HCT116 (cell line): ENCODE measurements at regions not wholly inside any gene's neighbourhood (a gene's known extent, or its start where the extent isn't known, plus 50 kb on each side); places are given as distances from the start of the nearest gene placed in this dataset.

Experiments
- ATAC-seq: fragments of 200-7000 bp; cut with Tn5 transposase; 2 replicates; pipeline ENCODE4 v1.9.1; 2020; ENCODE audit warnings: mild to moderate bottlenecking, moderate library complexity
- BruUV-seq: library from RNA; stranded (reverse); fragments of 400-500 nt; replicated peaks from 2 replicates; lab custom pipeline; 2021; lab: Mats Ljungman, UMichigan
- CTCF ChIA-PET: fragments of 300-600 bp; sonication (Branson Sonifier 250); formaldehyde crosslinking; loops from one replicate; lab custom pipeline; 2021; ENCODE audit warnings: antibody characterized with exemption; lab: Charles Lee
- POLR2A ChIA-PET: fragments of 300-600, 350-600 bp; sonication (Branson Sonifier 250); formaldehyde crosslinking; loops from one replicate; lab custom pipeline; 2021; ENCODE audit warnings: antibody characterized with exemption; lab: Charles Lee
- RAD21 ChIA-PET, 2 experiments: fragments of 300-600 bp; sonication (Branson Sonifier 250); formaldehyde crosslinking; loops; one replicate each; lab custom pipeline; 2023; ENCODE audit warnings: low total read pairs in 2 of 2; ENCODE audit not compliant: uncharacterized antibody in 2 of 2, unreplicated experiment in 2 of 2, low non-redundant PET in 1 of 2; lab: Charles Lee
- DNase-seq: peaks from one replicate; pipeline ENCODE4 v3.0.0-alpha.2; 2010; ENCODE audit warnings: low read depth, low spot score
- H2AFZ ChIP-seq: fragments of 200-600 bp; shearing (Covaris generic), sonication (generic); 2 replicates; pipeline ENCODE4 v1.6.1; 2017; ENCODE audit warnings: low read depth, mixed run types, mixed read lengths, antibody characterized with exemption, low read length; ENCODE audit not compliant: poor library complexity, severe bottlenecking
- H3K27ac ChIP-seq: 2 replicates; pipeline ENCODE4 v1.5.1; 2012; ENCODE audit warnings: low read depth, low read length
- H3K27me3 ChIP-seq: fragments of 200-600 bp; sonication (generic); 2 replicates; pipeline ENCODE4 v1.6.1; 2016; ENCODE audit warnings: mixed run types, low read length, mixed read lengths; ENCODE audit not compliant: insufficient read depth
- H3K36me3 ChIP-seq, 2 experiments: fragments of 200-500 bp in 1 of 2; fragments of 200-600 bp in 1 of 2; sonication (Bioruptor generic) in 1 of 2; sonication (generic) in 1 of 2; 2 replicates each; pipeline versions ENCODE4 v1.5.1 to v1.6.1; 2014 to 2016; ENCODE audit warnings: low read length in 2 of 2, inconsistent platforms in 1 of 2, mixed read lengths in 1 of 2, mixed run types in 1 of 2; ENCODE audit not compliant: insufficient read depth in 2 of 2, control insufficient read depth in 1 of 2
- H3K4me1 ChIP-seq, 2 experiments: fragments of 200-600 bp in 1 of 2; sonication (generic) in 1 of 2; 2 replicates each; pipeline versions ENCODE4 v1.5.1 to v1.6.1; 2012 to 2017; ENCODE audit warnings: low read length in 2 of 2, inconsistent platforms in 1 of 2, mild to moderate bottlenecking in 1 of 2, mixed read lengths in 1 of 2, mixed run types in 1 of 2, moderate library complexity in 1 of 2; ENCODE audit not compliant: insufficient read depth in 2 of 2, control insufficient read depth in 1 of 2
- H3K4me2 ChIP-seq: fragments of 200-600 bp; sonication (generic); 2 replicates; pipeline ENCODE4 v1.6.1; 2017; ENCODE audit warnings: mixed run types, low read length, mixed read lengths
- H3K4me3 ChIP-seq, 2 experiments: fragments of 200-600 bp in 1 of 2; sonication (generic) in 1 of 2; replicated peaks in 1 of 2; 2 replicates each; pipeline ENCODE4 v1.5.1; 2011 to 2016; ENCODE audit warnings: low read length in 2 of 2, control low read depth in 1 of 2, low read depth in 1 of 2, mild to moderate bottlenecking in 1 of 2, mixed read lengths in 1 of 2, mixed run types in 1 of 2
- H3K79me2 ChIP-seq: fragments of 200-600 bp; sonication (generic); 2 replicates; pipeline ENCODE4 v1.6.1; 2017; ENCODE audit warnings: mild to moderate bottlenecking, mixed run types, low read length, moderate library complexity, mixed read lengths; ENCODE audit not compliant: insufficient read depth
- H3K9ac ChIP-seq: fragments of 200-600 bp; sonication (generic); 2 replicates; pipeline ENCODE4 v1.6.1; 2016; ENCODE audit warnings: low read length, mixed read lengths
- H3K9me2 ChIP-seq: fragments of 200-600 bp; sonication (generic), shearing (Covaris generic); 2 replicates; pipeline ENCODE4 v1.6.1; 2017; ENCODE audit warnings: mixed run types, mild to moderate bottlenecking, moderate library complexity; ENCODE audit not compliant: insufficient read depth
- H3K9me3 ChIP-seq, 2 experiments: fragments of 200-500 bp in 1 of 2; fragments of 200-600 bp in 1 of 2; sonication (Bioruptor generic) in 1 of 2; sonication (generic) in 1 of 2; 2 replicates each; pipeline ENCODE4 v1.6.1; 2014 to 2017; ENCODE audit warnings: low read length in 2 of 2, mixed read lengths in 2 of 2, inconsistent platforms in 1 of 2, low read depth in 1 of 2, mild to moderate bottlenecking in 1 of 2, mixed run types in 1 of 2, moderate library complexity in 1 of 2; ENCODE audit not compliant: control insufficient read depth in 1 of 2, insufficient read depth in 1 of 2
- H4K20me1 ChIP-seq: fragments of 200-600 bp; sonication (generic), shearing (Covaris generic); 2 replicates; pipeline ENCODE4 v1.6.1; 2017; ENCODE audit warnings: mixed run types, mild to moderate bottlenecking, moderate library complexity; ENCODE audit not compliant: insufficient read depth
- ATF3 ChIP-seq: IDR thresholded peaks from 2 replicates; pipeline ENCODE4 v1.6.1; 2012
- CEBPB ChIP-seq: IDR thresholded peaks from 2 replicates; pipeline ENCODE4 v1.6.1; 2012; ENCODE audit warnings: low read depth
- CTCF ChIP-seq, 3 experiments: fragments of 200-600 bp in 1 of 3; sonication (generic) in 1 of 3; IDR thresholded peaks in 2 of 3; conservative IDR thresholded peaks in 1 of 3; 2 replicates each; pipeline ENCODE4 v1.5.1; 2012 to 2017; ENCODE audit warnings: low read depth in 2 of 3, low read length in 2 of 3, antibody characterized with exemption in 1 of 3, borderline replicate concordance in 1 of 3, control low read depth in 1 of 3, mild to moderate bottlenecking in 1 of 3, mixed read lengths in 1 of 3, mixed run types in 1 of 3, moderate library complexity in 1 of 3; ENCODE audit not compliant: insufficient read depth in 1 of 3
- EGR1 ChIP-seq: IDR thresholded peaks from 2 replicates; pipeline ENCODE4 v1.6.1; 2012; ENCODE audit warnings: low read depth
- REST ChIP-seq: IDR thresholded peaks from 2 replicates; pipeline ENCODE4 v1.6.1; 2012; ENCODE audit warnings: low read depth
- SIN3A ChIP-seq: IDR thresholded peaks from 2 replicates; pipeline ENCODE4 v1.6.1; 2012; ENCODE audit warnings: low read depth
- SP1 ChIP-seq: IDR thresholded peaks from 2 replicates; pipeline ENCODE4 v1.6.1; 2012; ENCODE audit warnings: low read depth
- SRF ChIP-seq: IDR thresholded peaks from 2 replicates; pipeline ENCODE4 v1.6.1; 2012; ENCODE audit warnings: low read depth
- TCF7L2 ChIP-seq: IDR thresholded peaks from 2 replicates; pipeline ENCODE4 v1.7.0; 2011; ENCODE audit warnings: borderline replicate concordance, inconsistent platforms; ENCODE audit not compliant: insufficient read depth, insufficient read length; ENCODE audit errors: extremely low read depth
- ZBTB33 ChIP-seq: IDR thresholded peaks from 2 replicates; pipeline ENCODE4 v1.6.1; 2011; ENCODE audit warnings: mild to moderate bottlenecking, low read length, moderate library complexity; ENCODE audit not compliant: insufficient replicate concordance; ENCODE audit errors: extremely low read depth
- ZFX ChIP-seq: fragments of 450-650 bp; IDR thresholded peaks from 2 replicates; pipeline ENCODE4 v1.6.1; 2017
- ZNF274 ChIP-seq: fragments of 200-500 bp; sonication (Bioruptor generic); IDR thresholded peaks from 2 replicates; pipeline ENCODE4 v1.6.1; 2014; ENCODE audit warnings: mild to moderate bottlenecking, low read depth, low read length, inconsistent platforms
- intact Hi-C: fragments of 100-400 bp; cut with micrococcal nuclease; formaldehyde crosslinking; loops from 2 replicates; pipeline ENCODE4 v1.10.0; 2022

- ATAC-seq (no peak), DNase-seq (no peak)
- no peak overlapping the region for H2AFZ ChIP-seq
- H3K4me3 ChIP-seq: no peak overlapping the region
- ChIA-PET CTCF (interaction anchor here (1.1 kb wide), 1 partner anchor 37 kb away, joined by 3 read pairs; no protein-coding TSS in a partner anchor), RAD21 (no interaction called here), POLR2A (no interaction called here)
- no peak for TF ChIP-seq ATF3
- H3K79me2 ChIP-seq: no peaks in the 10 kb centered on the region
- no peaks in the 10 kb centered on the region for H3K36me3 ChIP-seq
- no peaks in the 10 kb centered on the region for H4K20me1 ChIP-seq
- H3K4me1 ChIP-seq: no peaks in the 10 kb centered on the region
- no peak overlapping the region for H3K27ac ChIP-seq
- intact Hi-C loops: no loop called here
- no TSS peak for BruUV-seq
- H3K9ac ChIP-seq: no peak overlapping the region
- no peaks in the 10 kb centered on the region; the same call in 1 of the 2 replicates for H3K9me2 ChIP-seq
- no peaks in the 10 kb centered on the region for H3K9me3 ChIP-seq
- peaks cover 42% of the 10 kb centered on the region for H3K27me3 ChIP-seq
- no peak overlapping the region for H3K4me2 ChIP-seq
Measured at GRCh38 chr18:47717257-47717656, 213.2 kb downstream of the SMAD2 start.

- no peaks in the 10 kb centered on the region for H3K79me2 ChIP-seq
- H3K4me3 ChIP-seq: no peak overlapping the region
- ChIA-PET RAD21 (no interaction called here), POLR2A (no interaction called here), CTCF (interaction anchor here (1.1 kb wide), 1 partner anchor 38 kb away, joined by 3 read pairs; no protein-coding TSS in a partner anchor)
- no TSS peak for BruUV-seq
- H3K27me3 ChIP-seq: peaks cover 47% of the 10 kb centered on the region
- no peak overlapping the region for H3K4me2 ChIP-seq
- no peaks in the 10 kb centered on the region for H4K20me1 ChIP-seq
- H3K9ac ChIP-seq: no peak overlapping the region
- no peaks in the 10 kb centered on the region for H3K9me3 ChIP-seq
- H3K9me2 ChIP-seq: no peaks in the 10 kb centered on the region; the same call in 1 of the 2 replicates
- no peak overlapping the region for H3K27ac ChIP-seq
- H3K4me1 ChIP-seq: no peaks in the 10 kb centered on the region
- no peak overlapping the region for H2AFZ ChIP-seq
- intact Hi-C loops: no loop called here
- DNase-seq (no peak), ATAC-seq (no peak)
- no peaks in the 10 kb centered on the region for H3K36me3 ChIP-seq
- no peak for TF ChIP-seq EGR1
- no peak for TF ChIP-seq CEBPB
- TF ChIP-seq ZBTB33: no peak
- no peak for TF ChIP-seq REST
- no peak for TF ChIP-seq TCF7L2
- no peak for TF ChIP-seq CTCF (IDR thresholded peaks at IDR 0.05 in 2 of 3, conservative IDR thresholded peaks at IDR 0.05 in 1 of 3; ENCODE audit: borderline replicate concordance in 1 of 3, insufficient read depth in 1 of 3, low read depth in 2 of 3, low read length in 2 of 3)
- TF ChIP-seq ZNF274: no peak
- TF ChIP-seq ZFX: no peak
- no peak for TF ChIP-seq SP1
- no peak for TF ChIP-seq SRF
- no peak for TF ChIP-seq SIN3A
Measured at GRCh38 chr18:47716632-47717185, 213.8 kb downstream of the SMAD2 start.
